H1 (cell line): ENCODE measurements at regions not wholly inside any gene's neighbourhood (a gene's known extent, or its start where the extent isn't known, plus 50 kb on each side); places are given as distances from the start of the nearest gene placed in this dataset.
A peak's percentile ranks its signal among the peaks of the same experiment; 100 is the strongest.

Experiments
- CTCF ChIA-PET: fragments of 300-600 bp; sonication (Branson Sonifier 250); formaldehyde crosslinking; loops from one replicate; lab custom pipeline; 2021; ENCODE audit not compliant: partially characterized antibody; lab: Charles Lee
- POLR2A ChIA-PET: fragments of 300-600 bp; sonication (Branson Sonifier 250); formaldehyde crosslinking; loops from one replicate; lab custom pipeline; 2021; ENCODE audit warnings: inconsistent platforms; ENCODE audit not compliant: partially characterized antibody; lab: Charles Lee
- DNase-seq, 2 experiments: peaks; one replicate each; pipeline versions ENCODE4 v3.0.0 to v3.0.0-alpha.2; 2010 to 2022; ENCODE audit warnings: low spot score in 2 of 2, low read depth in 1 of 2, mixed read lengths in 1 of 2
- FAIRE-seq: peaks from 2 replicates; lab custom pipeline; 2011; peaks lifted over from hg19 to GRCh38; lab: Jason Lieb, UNC
- H2AFZ ChIP-seq: 2 replicates; pipeline ENCODE4 v1.8.1; 2012; ENCODE audit warnings: low read length, inconsistent platforms
- H2AK5ac ChIP-seq: 2 replicates; pipeline ENCODE4 v1.6.1; 2013; ENCODE audit warnings: low read depth, low read length
- H2BK120ac ChIP-seq: replicated peaks from 2 replicates; pipeline ENCODE3; 2013; ENCODE audit warnings: low read depth, low read length, inconsistent platforms
- H2BK12ac ChIP-seq: 2 replicates; pipeline ENCODE4 v1.6.1; 2013; ENCODE audit warnings: low read depth, low read length
- H2BK15ac ChIP-seq: 2 replicates; pipeline ENCODE4 v1.6.1; 2013; ENCODE audit warnings: low read length
- H2BK20ac ChIP-seq: 2 replicates; pipeline ENCODE4 v1.6.1; 2013; ENCODE audit warnings: low read length
- H2BK5ac ChIP-seq: 2 replicates; pipeline ENCODE4 v1.6.1; 2013; ENCODE audit warnings: low read depth, low read length
- H3K14ac ChIP-seq: 2 replicates; pipeline ENCODE4 v1.6.1; 2013; ENCODE audit warnings: inconsistent platforms; ENCODE audit not compliant: insufficient read length
- H3K18ac ChIP-seq: 2 replicates; pipeline ENCODE4 v1.6.1; 2013; ENCODE audit warnings: low read length; ENCODE audit errors: extremely low read depth
- H3K23ac ChIP-seq: 2 replicates; pipeline ENCODE4 v1.6.1; 2013; ENCODE audit warnings: inconsistent platforms; ENCODE audit not compliant: insufficient read length
- H3K23me2 ChIP-seq: 2 replicates; pipeline ENCODE4 v1.6.1; 2013; ENCODE audit warnings: low read depth, low read length
- H3K27ac ChIP-seq: 2 replicates; pipeline ENCODE4 v1.6.1; 2011; ENCODE audit warnings: low read depth, low read length, inconsistent platforms
- H3K27me3 ChIP-seq, 4 experiments: replicated peaks in 1 of 4; 1 replicate in 1 of 4; 2 replicates in 3 of 4; pipeline versions ENCODE4 v1.6.1 to v1.8.1; 2011 to 2013; ENCODE audit warnings: low read length in 3 of 4, mild to moderate bottlenecking in 3 of 4, inconsistent platforms in 2 of 4, mixed read lengths in 2 of 4, moderate library complexity in 1 of 4; ENCODE audit not compliant: control insufficient read depth in 3 of 4, insufficient read depth in 3 of 4; ENCODE audit errors: extremely low read depth in 1 of 4
- H3K36me3 ChIP-seq, 4 experiments: 2 replicates each; pipeline versions ENCODE4 v1.6.1 to v1.8.1; 2011 to 2013; ENCODE audit warnings: mild to moderate bottlenecking in 4 of 4, low read length in 3 of 4, moderate library complexity in 2 of 4, control low read depth in 1 of 4, inconsistent platforms in 1 of 4; ENCODE audit not compliant: insufficient read depth in 4 of 4, control insufficient read depth in 2 of 4
- H3K4ac ChIP-seq: replicated peaks from 2 replicates; pipeline ENCODE3; 2013; ENCODE audit warnings: low read length, low read depth, mixed read lengths, inconsistent platforms; ENCODE audit not compliant: insufficient read length
- H3K4me1 ChIP-seq, 4 experiments: replicated peaks in 1 of 4; 1 replicate in 1 of 4; 2 replicates in 3 of 4; pipeline versions ENCODE4 v1.6.1 to v1.8.1; 2011 to 2013; ENCODE audit warnings: low read length in 3 of 4, inconsistent platforms in 2 of 4, mixed read lengths in 1 of 4; ENCODE audit not compliant: insufficient read depth in 4 of 4, control insufficient read depth in 3 of 4
- H3K4me2 ChIP-seq, 2 experiments: 2 replicates each; pipeline versions ENCODE4 v1.6.1 to v1.8.1; 2011 to 2013; ENCODE audit warnings: low read depth in 2 of 2, low read length in 2 of 2, control low read depth in 1 of 2, inconsistent platforms in 1 of 2, mild to moderate bottlenecking in 1 of 2; ENCODE audit not compliant: insufficient read depth in 1 of 2
- H3K4me3 ChIP-seq, 4 experiments: fragments of 200-600, 300-600 bp in 1 of 4; sonication (generic), shearing (Covaris generic), sonication (Bioruptor Twin) in 1 of 4; 2 replicates each; pipeline versions ENCODE4 v1.5.1 to v1.8.1; 2011 to 2016; ENCODE audit warnings: low read length in 4 of 4, low read depth in 3 of 4, control low read depth in 2 of 4, inconsistent platforms in 2 of 4, mild to moderate bottlenecking in 2 of 4, mixed read lengths in 1 of 4, moderate library complexity in 1 of 4; ENCODE audit not compliant: insufficient read depth in 2 of 4; ENCODE audit errors: extremely low read depth in 1 of 4
- H3K56ac ChIP-seq: replicated peaks from 2 replicates; pipeline ENCODE3; 2013; ENCODE audit warnings: low read depth, mild to moderate bottlenecking, mixed read lengths, low read length, inconsistent platforms; ENCODE audit not compliant: insufficient read length
- H3K79me1 ChIP-seq: 2 replicates; pipeline ENCODE4 v1.6.1; 2013; ENCODE audit warnings: low read depth, low read length, control low read depth
- H3K79me2 ChIP-seq, 2 experiments: 2 replicates each; pipeline versions ENCODE4 v1.6.1 to v1.8.1; 2012 to 2013; ENCODE audit warnings: low read length in 2 of 2, mild to moderate bottlenecking in 2 of 2, inconsistent platforms in 1 of 2; ENCODE audit not compliant: insufficient read depth in 2 of 2, control insufficient read depth in 1 of 2
- H3K9ac ChIP-seq, 4 experiments: replicated peaks in 1 of 4; 1 replicate in 1 of 4; 2 replicates in 3 of 4; pipeline versions ENCODE4 v1.6.1 to v1.8.1; 2011 to 2013; ENCODE audit warnings: low read depth in 3 of 4, low read length in 3 of 4, control low read depth in 2 of 4, mild to moderate bottlenecking in 2 of 4, moderate library complexity in 2 of 4, inconsistent platforms in 1 of 4; ENCODE audit errors: extremely low read depth in 1 of 4
- H3K9me3 ChIP-seq, 2 experiments: 2 replicates each; pipeline versions ENCODE4 v1.6.1 to v1.8.1; 2012 to 2013; ENCODE audit warnings: mild to moderate bottlenecking in 2 of 2, moderate library complexity in 2 of 2, control low read depth in 1 of 2, inconsistent platforms in 1 of 2, low read depth in 1 of 2, low read length in 1 of 2, mixed read lengths in 1 of 2; ENCODE audit not compliant: insufficient read depth in 2 of 2
- H4K20me1 ChIP-seq, 2 experiments: replicated peaks in 1 of 2; 2 replicates each; pipeline versions ENCODE3 to v1.8.1; 2011 to 2013; ENCODE audit warnings: inconsistent platforms in 2 of 2, low read length in 2 of 2, mild to moderate bottlenecking in 1 of 2; ENCODE audit not compliant: insufficient read depth in 2 of 2, control insufficient read depth in 1 of 2
- H4K5ac ChIP-seq: 2 replicates; pipeline ENCODE4 v1.6.1; 2013; ENCODE audit warnings: low read length, low read depth, mixed read lengths, inconsistent platforms; ENCODE audit not compliant: insufficient read length
- H4K8ac ChIP-seq: 2 replicates; pipeline ENCODE4 v1.8.0; 2013; ENCODE audit warnings: mild to moderate bottlenecking, moderate library complexity, low read length, inconsistent platforms; ENCODE audit not compliant: insufficient read depth; ENCODE audit errors: extremely low read depth
- H4K91ac ChIP-seq: replicated peaks from 2 replicates; pipeline ENCODE3; 2013; ENCODE audit warnings: low read length, mixed read lengths, inconsistent platforms; ENCODE audit not compliant: insufficient read length
- ATF2 ChIP-seq: IDR thresholded peaks from 2 replicates; pipeline ENCODE4 v1.6.1; 2012; ENCODE audit warnings: low read length, inconsistent platforms
- CTCF ChIP-seq, 3 experiments: IDR thresholded peaks; 1 replicate in 2 of 3; 2 replicates in 1 of 3; pipeline versions ENCODE4 v1.5.1 to v1.6.1; 2011; ENCODE audit warnings: low read length in 3 of 3, mild to moderate bottlenecking in 3 of 3, inconsistent platforms in 2 of 3, low read depth in 1 of 3, moderate library complexity in 1 of 3; ENCODE audit not compliant: insufficient read depth in 1 of 3; ENCODE audit errors: control extremely low read depth in 1 of 3
- EGR1 ChIP-seq: IDR thresholded peaks from 2 replicates; pipeline ENCODE4 v1.6.1; 2011; ENCODE audit warnings: low read depth, low read length, borderline replicate concordance
- EZH2 ChIP-seq: fragments of 200-600 bp; sonication (generic); IDR thresholded peaks from 2 replicates; pipeline ENCODE4 v1.7.1; 2012; ENCODE audit warnings: low read depth, mild to moderate bottlenecking, moderate library complexity, low read length, inconsistent platforms; ENCODE audit not compliant: severe bottlenecking
- POLR2AphosphoS5 ChIP-seq: IDR thresholded peaks from 2 replicates; pipeline ENCODE4 v1.6.1; 2011; ENCODE audit warnings: low read depth, low read length
- SIN3A ChIP-seq, 2 experiments: IDR thresholded peaks in 1 of 2; conservative IDR thresholded peaks in 1 of 2; 2 replicates each; pipeline ENCODE4 v1.6.1; 2011 to 2012; ENCODE audit warnings: low read length in 2 of 2, improper control_type of control experiment in 1 of 2, low read depth in 1 of 2, mild to moderate bottlenecking in 1 of 2
- SIX5 ChIP-seq: IDR thresholded peaks from 2 replicates; pipeline ENCODE4 v1.6.1; 2011; ENCODE audit warnings: mild to moderate bottlenecking, low read depth, low read length
- SP2 ChIP-seq: IDR thresholded peaks from 2 replicates; pipeline ENCODE4 v1.6.1; 2012; ENCODE audit warnings: mild to moderate bottlenecking, low read length, inconsistent platforms
- TAF1 ChIP-seq: IDR thresholded peaks from 2 replicates; pipeline ENCODE4 v1.6.1; 2011; ENCODE audit warnings: mild to moderate bottlenecking, low read depth, low read length
- ZNF274 ChIP-seq: IDR thresholded peaks from 2 replicates; pipeline ENCODE4 v1.7.0; 2012; ENCODE audit warnings: low read length, borderline replicate concordance; ENCODE audit errors: extremely low read depth
- WGBS, 2 experiments: shearing (Covaris generic) in 1 of 2; methylation state at CpG; one replicate each; pipeline versions ENCODE4 v1.1.6 to v1.1.7; 2013 to 2015; ENCODE audit warnings: low lambda C conversion rate in 2 of 2, mixed read lengths in 2 of 2, inconsistent platforms in 1 of 2, low coverage in 1 of 2, missing lambda C conversion rate in 1 of 2; ENCODE audit not compliant: insufficient replicate concordance in 2 of 2, insufficient coverage in 1 of 2, insufficient read length in 1 of 2; ENCODE audit errors: extremely low coverage in 1 of 2, missing lambda C conversion rate in 1 of 2; 5-methylcytosine and 5-hydroxymethylcytosine counted together

- TF ChIP-seq ZNF274 (no peak), EZH2 (no peak), SIN3A (conservative IDR thresholded peaks at IDR 0.05 in 1 of 2, IDR thresholded peaks at IDR 0.05 in 1 of 2; ENCODE audit: low read depth in 1 of 2, low read length in 2 of 2) (no peak), ATF2 (no peak), SIX5 (no peak), POLR2AphosphoS5 (no peak), EGR1 (no peak), CTCF (IDR thresholded peaks at IDR 0.05; ENCODE audit: control extremely low read depth in 1 of 3, insufficient read depth in 1 of 3, low read depth in 1 of 3, low read length in 3 of 3) (no peak), SP2 (no peak), TAF1 (no peak)
- POLR2A ChIA-PET, result no interaction called here
- Histone ChIP-seq H3K9ac (no peak overlapping the region), H3K4me3 (no peak overlapping the region), H3K4me2 (no peak overlapping the region), H2BK20ac (no peak overlapping the region), H4K91ac (no peak overlapping the region), H3K4me1 (no peaks in the 10 kb centered on the region), H3K27ac (no peak overlapping the region), H2AFZ (0 out of 2 replicates have a peak overlapping the region, but pooled peaks have one; percentile 37), H2BK5ac (no peak overlapping the region), H3K4ac (no peak overlapping the region), H2BK15ac (no peak overlapping the region), H2BK120ac (no peak overlapping the region), H3K23me2 (no peaks in the 10 kb centered on the region), H2BK12ac (no peak overlapping the region), H3K79me1 (no peaks in the 10 kb centered on the region), H4K20me1 (no peaks in the 10 kb centered on the region), H2AK5ac (no peak overlapping the region), H3K23ac (no peak overlapping the region), H3K36me3 (no peaks in the 10 kb centered on the region), H3K18ac (no peak overlapping the region), H3K56ac (no peak overlapping the region), H3K9me3 (no peaks in the 10 kb centered on the region), H4K5ac (no peak overlapping the region), H3K27me3 (no peaks in the 10 kb centered on the region), H4K8ac (no peak overlapping the region), H3K14ac (no peak overlapping the region), H3K79me2 (no peaks in the 10 kb centered on the region)
- no peak for DNase-seq
- CTCF ChIA-PET, result interaction anchor here (0.6 to 1.3 kb wide), 3 partner anchors 12 to 188 kb away, joined by 3 to 5 read pairs (median 3); no protein-coding TSS in a partner anchor
- no peak for FAIRE-seq
- WGBS, 2 experiments, result 96% methylated on average over 2 of the region's 2 CpGs; no CpG with 5 or more reads in 1 of the 2 experiments
Measured at GRCh38 chr5:74927336-74927735, 61.1 kb upstream of the FAM169A start.
